GM21390 (cell line): ENCODE measurements at regions not wholly inside any gene's neighbourhood (a gene's known extent, or its start where the extent isn't known, plus 50 kb on each side); places are given as distances from the start of the nearest gene placed in this dataset.
"Not testable (repeated sequence)": the region's sequence is repeated elsewhere in the genome, so short reads cannot be mapped to it uniquely, and the experiment has no call there.

ENCODE experiments used
- ATAC-seq: cut with Tn5 transposase; IDR thresholded peaks from one replicate; pipeline ENCODE4 v1.9.1; 2021; ENCODE audit not compliant: unreplicated experiment

DNA sequence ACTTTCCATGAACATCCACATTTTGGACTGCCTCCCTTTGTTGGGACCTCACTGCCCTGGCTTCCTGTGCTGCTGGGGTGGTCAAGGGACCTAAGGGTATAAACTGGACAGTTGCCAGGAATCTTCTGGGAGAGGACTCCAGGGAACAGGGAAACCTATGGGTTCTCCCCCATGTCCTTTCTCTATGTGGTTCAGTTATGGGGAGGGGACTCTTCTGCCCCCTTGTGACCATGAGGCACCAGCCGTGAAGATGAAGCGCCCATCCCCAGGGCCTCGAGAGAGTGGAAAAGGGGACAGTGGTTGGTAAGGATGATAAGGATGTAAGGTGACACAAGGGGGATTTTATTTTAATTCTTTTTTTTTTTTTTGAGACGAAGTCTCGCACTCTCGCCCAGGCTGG lies 177.0 kb upstream of the TMEM132C start:
- ATAC-seq, result no peak

DNA sequence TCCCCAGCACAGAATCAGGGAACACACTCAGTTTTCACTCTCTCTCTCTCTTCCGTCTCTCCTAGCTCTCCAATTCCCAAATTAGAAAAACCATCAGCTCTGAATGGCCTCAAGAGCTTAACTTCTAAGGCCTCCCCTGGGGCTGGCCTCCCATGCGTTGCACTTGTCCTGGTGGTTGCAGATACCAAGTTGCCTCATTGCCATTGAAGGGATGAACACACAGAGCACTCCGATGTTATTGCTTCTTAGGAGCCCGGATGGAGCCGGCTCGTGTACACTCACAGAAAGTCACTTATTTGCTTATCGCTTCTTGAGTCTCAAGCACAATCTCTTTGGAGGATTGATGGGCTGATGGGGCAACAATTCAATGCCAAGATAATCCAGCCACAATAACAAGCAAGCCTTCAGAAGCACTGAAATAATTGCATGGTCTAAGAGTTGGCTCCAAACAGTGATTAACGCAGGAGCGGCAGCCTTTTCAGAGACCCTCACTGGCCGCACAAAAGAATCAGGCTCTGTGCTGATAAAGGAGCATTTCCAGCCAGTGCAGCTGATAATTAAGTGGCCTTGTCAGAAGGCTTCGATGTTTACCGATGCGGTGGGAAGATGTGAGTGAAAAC lies 175.8 kb upstream of the TMEM132C start:
- no peak for ATAC-seq

DNA sequence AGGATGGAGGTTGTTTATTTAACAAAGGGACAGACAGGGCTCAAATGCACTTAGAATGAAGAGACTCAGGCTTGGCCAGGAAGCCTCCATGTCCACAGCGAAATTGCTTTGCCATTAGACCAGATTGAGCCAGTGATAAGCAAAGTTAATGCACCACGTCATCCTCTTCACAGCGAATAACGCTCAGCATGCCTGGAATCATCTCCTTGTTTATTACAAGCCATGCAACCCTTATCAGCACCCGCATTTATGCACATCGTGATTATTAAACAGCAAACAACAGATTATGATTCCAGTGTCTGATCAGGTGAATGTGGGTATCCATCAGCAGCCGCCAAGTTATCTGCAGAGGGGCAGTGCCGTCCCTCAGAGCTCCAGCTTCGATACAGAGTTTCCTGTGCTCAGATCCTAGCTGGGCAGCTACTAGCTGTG lies 175.0 kb upstream of the TMEM132C start:
- no peak for ATAC-seq

DNA sequence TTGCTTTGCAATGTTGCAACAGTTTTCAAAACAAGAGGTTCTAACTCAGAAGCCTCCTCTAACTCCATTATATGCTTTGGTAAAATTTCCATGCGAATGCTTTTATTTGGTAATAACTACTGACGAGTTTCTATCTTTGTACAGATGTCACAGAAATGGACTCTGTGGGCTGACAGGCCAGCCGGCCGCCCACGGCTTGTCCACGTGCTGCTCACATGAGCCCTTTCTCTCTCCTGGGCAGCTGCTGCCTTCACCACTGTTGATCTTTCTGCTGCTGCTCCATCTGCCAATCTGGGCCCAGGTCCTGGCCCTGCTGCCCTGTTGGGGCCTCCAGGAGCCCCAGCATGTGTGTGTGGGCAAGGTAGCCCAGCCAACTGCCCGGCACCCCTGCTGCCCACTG lies 168.2 kb upstream of the TMEM132C start:
- ATAC-seq, result no peak

DNA sequence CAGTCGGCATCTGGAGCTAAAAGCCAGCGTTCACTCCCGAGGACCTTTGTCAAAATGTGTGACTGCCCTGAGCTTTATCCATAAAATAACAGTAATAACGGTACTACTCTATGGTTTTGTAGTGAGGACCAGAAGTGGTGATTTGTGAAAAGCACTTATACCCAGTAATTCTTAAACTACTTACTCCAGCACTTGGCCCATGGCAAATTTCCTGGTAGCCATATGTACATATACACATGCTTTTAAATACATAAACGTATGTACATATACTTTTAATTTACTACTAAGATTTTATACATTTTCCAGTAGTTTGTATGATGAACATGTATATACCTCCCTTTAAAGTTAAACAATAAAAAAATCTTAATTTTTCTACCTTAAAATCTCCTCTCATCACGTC lies 163.8 kb upstream of the TMEM132C start:
- ATAC-seq, result no peak

DNA sequence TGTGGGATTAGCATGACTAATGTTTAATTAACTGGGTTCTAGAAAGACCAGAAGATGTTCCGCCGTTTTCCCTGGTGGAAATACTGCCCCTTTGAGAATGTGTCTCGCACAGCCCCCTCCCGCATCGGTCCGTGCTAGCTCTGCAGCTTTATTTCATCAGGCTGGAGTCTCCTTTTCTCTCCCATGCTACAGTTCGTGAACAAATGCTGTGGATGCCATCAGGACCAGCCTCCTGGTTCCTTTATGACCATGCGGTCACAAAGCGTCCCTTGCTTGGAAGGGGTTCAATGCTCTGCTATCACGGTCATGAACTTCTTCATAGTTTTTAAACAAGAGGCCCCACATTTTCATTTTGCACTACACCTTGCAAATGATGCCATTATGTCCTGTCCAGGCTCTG lies 157.7 kb upstream of the TMEM132C start:
- ATAC-seq, result no peak

DNA sequence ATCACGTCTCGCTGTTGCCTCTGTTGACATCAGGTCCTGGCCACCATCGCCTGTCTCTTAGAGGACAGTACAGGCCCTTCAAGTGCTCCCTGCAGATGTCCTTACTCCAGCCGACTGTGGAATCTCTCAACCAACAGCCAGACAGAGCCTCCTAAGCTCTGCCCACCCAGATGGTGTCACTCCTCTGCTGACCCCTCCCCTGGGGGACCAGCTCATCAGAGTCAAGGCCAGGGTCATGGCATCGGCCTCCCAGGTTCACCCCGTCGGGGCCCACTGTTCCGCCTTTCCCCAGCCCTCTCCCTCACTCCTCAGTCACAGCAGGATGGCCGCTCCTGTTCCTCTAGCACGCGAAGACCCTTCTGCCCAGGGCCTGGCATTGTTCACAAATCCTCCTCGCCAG lies 157.3 kb upstream of the TMEM132C start:
- no peak for ATAC-seq

DNA sequence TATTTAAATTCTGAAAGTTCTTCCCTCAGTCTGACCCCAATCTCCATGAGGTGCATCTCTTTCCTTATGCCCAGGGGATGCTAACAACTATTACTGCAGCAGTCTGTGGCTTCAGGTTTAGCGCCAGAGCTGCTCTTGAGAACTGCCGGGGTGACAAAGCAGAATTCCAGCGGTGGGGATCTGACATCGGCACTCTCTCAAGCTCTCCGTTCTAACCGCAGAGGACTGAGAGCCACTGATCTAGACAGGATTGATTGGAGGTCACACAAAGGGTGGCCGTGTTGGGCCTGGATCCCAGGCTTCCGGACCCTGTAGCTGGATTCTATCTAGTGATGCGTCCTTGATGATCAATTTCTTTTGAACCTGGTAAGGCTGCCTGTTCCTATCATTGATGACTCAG lies 155.6 kb upstream of the TMEM132C start:
- ATAC-seq, result no peak

DNA sequence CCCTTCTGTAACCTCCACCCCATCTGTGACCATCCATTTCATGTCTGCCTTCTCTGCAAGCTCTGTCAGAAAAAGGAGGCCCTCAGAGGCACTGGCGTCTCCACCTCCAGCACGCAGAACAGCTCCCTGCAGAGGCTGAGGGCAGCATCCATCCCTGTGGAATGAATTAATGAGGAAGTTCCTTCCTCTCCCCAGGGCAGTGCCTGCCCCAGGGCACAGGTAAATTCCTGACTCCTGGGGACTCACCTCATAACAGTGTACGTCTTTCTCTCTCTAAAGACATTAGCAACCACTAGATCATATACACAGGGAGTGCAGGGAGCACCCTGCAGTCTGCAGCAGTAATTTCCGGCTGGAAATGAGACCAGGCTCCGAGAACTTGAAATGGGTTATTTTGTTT lies 155.0 kb upstream of the TMEM132C start:
- no peak for ATAC-seq

DNA sequence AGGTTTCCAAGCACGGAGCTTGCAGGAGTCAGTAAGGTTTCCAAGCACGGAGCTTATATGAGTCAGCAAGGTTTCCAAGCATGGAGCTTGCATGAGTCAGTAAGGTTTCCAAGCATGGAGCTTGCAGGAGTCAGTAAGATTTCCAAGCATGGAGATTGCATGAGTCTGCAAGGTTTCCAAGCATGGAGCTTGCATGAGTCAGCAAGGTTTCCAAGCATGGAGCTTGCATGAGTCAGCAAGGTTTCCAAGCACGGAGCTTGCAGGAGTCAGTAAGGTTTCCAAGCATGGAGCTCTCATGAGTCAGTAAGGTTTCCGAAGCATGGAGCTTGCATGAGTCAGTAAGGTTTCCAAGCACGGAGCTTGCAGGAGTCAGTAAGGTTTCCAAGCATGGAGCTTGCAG lies 153.7 kb upstream of the TMEM132C start:
- not testable (repeated sequence) for ATAC-seq

DNA sequence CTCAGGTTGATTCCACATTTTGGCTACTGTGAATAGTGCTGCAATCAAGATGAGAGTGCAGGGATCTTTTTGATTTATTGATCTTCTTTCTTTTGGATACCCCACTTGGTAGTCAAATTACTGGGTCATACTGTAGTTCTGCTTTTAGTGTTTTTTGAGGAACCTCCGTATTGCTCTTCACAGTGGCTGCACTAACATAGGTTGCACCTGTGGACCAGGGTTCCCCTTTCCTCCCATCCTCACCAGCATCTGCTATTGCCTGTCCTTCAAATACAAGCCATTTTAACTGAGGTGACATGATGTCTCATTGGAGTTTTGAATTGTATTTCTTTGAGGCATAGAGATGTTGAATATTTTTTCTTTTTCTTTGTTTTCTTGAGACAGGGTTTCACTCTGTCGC lies 152.5 kb upstream of the TMEM132C start:
- ATAC-seq, result no peak

DNA sequence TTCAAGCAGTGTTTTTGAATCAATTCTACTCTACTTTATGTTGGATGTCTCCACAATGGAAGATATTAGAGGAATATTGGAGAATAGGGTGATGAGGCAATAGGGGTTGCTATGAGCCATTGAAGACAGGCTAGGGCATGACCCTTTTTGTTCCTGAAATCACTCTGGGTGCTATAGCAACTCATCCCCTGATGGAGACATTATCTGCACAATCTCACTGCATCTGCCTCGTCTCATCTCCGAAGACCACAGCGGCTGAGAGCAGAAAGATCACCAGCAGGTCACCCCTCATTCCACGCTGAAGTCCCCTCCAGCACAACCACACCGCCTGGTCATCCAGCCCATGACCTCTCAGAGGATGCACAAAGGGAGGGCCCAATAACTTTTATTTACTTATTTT lies 150.4 kb upstream of the TMEM132C start:
- no peak for ATAC-seq

DNA sequence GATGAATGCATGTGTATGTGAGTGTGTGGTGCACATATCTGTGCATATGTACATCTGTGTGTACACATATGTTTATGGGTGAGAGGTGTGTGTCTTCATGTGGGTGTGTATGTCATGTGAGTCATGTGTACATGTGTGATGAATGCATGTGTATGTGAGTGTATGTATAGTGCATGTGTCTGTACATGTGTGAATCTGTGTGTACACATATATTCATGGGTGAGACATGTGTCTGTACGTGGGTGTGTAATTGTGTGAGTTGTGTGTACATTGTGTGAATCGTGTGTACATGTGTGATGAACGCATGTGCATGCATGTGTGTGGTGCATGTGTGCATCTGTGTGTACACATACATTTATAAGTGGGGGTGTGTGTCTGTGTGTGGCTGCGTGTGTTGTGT lies 146.9 kb upstream of the TMEM132C start:
- ATAC-seq, result no peak

DNA sequence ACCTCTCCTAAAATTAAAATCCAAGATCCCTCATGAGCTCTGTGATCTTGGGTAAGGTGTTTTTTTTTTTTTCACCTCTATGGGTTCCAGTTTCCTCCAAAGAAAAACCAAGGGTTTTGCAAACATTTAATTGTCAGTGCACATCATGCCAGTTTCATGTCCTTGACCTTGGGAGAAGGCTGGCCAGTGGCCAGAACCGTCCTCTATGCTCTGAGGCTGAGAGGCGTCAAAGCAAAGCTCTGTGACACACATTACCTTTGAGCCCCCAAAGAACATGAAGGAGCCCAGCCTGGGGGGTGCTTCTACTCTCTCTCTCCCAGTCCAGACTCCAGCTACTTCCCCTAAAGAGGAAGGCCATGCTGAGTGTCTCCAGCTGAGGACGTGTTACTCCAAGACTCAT lies 145.5 kb upstream of the TMEM132C start:
- ATAC-seq, result no peak

DNA sequence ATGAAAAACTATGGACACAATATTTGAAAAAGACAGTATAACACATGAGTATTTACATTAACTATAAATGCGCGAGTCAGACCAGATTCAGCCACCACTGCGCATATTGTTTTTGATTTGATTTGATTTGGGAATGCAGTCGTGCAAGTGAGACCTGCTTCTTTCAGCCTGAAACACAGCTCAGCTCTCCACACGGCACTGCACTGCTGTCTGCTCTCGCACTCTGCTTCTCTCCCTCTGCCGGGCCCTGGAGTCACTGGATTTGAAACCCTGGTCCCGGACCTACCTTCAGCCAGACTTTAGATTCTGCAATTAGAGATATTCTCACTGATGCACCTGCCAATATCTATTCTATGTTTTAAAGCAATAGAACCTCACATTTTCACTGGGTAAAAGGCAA lies 143.9 kb upstream of the TMEM132C start:
- no peak for ATAC-seq

DNA sequence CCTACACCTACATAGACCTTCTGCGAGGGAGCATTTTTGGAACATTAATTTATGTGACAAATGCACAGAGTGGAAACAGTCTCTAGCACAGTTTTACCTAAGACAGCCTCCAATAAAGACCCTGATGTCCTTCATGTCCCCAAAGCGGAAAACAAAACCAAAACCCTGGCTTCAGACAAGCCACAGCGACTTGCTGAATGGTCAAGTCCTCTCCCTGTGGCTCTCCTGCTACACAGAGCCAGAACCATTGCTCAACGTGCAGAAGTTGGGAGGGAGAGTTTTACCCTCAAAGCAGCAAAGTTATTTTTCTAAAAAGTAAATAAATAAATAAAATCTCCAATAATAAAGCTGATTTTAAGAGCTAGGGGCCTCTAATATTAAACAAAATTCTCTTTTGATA lies 135.0 kb upstream of the TMEM132C start:
- no peak for ATAC-seq

DNA sequence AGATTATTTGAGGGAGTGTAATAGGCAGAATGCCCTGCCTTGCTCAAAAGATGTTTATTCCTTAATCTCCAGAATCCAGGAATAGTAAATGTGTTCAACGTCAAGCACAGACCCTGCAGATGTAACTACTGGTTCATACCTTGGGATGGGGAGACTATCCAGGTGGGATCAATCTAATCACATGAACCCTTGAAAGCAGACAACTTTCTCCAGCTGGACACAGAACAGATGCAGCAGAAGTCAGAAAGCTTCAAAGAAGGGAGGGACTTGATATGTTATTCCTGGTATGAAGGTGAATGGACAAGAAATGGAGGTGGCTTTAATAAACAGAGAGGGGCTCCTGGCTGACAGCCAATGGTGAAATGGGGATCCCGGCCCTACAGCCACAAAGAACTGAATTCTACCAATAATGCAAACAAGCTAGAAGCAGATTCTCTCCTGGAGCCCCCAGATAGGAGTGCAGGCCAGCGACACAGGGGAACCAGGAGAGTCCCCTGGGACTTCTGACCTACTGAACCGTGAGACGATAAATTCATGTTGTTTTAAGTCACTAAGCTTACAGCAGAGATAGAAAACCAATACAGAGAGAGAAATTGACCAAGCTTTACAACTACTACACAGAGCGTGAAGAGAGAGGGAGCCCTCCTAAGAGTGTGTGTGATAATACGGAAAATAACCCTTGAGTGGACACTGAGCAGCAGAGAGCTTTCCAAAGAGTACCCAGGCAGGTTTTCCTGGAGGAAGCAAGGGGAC lies 133.5 kb upstream of the TMEM132C start:
- no peak for ATAC-seq

DNA sequence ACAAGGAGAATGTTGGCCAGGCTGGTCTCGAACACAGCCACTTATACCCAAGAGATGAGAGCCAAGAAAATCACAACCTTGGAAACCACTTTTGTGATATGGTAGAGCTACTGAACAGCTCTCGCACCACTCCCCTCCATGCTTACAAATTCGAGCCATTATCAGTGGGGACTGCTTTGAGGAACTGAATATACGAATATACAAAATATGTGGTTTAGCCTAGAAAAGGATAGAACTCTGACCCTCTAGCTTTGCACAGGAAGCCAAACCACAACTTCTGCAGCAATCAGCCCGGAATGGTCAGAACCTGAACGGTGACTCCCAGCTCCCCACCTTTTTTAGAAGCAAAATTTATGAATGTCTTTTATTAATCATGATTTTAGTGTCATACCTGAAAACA lies 129.8 kb upstream of the TMEM132C start:
- peak; percentile 67 for ATAC-seq

DNA sequence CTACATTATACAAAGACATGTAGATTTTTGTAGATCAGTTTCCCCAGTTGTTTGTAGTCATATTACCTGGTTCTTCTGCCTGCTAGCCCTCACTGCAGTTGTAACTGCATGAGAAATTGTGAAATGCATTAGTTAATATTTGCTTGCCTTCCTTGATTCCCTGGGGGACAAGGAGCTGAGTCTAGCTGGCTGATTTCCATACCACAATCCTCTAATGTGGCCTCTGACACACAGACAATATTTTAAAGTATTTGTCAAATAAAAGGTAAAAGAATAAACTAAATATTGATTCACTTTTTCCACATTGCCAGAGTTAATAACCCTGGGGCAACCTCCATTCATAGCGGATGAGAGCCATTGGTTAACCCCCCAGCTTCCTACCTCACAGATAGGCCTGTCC lies 128.8 kb upstream of the TMEM132C start:
- ATAC-seq, result no peak

DNA sequence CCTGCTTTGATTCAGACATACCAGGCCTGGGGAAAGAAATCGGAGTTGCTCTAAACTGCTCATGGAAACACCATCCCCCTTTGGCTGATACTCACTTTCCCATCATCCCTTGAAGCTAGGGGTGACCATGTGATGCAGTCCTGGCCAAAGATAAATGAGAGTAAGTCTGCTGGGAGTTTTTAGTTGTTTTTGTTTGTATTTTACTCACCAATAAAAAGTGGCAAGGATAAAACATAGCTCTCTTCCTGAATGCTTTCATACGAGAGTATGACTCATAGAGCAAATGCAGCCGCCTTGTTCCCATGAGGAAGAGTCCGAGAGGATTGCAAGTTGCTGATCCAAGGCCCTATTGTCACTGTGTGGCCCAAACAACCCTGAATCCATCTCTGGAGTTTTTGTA lies 126.4 kb upstream of the TMEM132C start:
- no peak for ATAC-seq

DNA sequence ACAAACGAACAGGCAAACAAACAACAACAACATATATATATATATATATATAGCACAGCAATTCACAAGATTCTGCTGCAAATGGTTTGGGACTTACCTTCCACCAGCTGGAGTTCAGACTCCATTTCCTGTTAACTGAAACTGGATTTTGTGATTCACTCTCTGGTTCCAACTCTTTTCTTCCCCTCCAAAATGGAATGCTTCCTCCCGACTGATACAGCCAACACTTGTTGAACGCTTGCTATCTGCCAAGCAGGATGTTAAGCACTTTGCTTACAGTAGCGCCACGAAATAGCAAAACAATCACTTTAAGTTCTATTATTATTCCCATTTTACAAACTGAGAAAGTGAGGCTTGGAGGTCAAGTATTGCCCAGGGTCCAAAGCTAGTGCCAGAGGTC lies 116.0 kb upstream of the TMEM132C start:
- no peak for ATAC-seq

DNA sequence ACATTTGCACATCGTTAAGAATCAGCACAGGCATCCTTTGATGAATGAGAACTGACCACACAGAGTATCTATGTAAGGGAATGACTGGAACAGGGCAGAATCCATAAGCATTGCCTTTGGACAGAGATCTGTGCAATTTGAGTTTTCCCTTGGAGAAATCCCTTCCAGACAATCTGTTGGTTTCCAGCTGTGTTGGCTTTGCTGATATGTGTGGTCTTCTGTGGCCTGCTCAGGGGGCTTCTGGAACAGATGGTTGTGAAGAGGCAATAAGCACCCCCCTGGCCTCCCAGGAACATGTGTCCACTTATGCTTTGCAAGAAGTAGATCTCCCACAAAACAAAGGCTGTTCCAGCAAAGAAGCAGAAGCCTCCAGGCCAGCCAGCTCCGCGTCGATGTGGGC lies 111.4 kb upstream of the TMEM132C start:
- no peak for ATAC-seq

DNA sequence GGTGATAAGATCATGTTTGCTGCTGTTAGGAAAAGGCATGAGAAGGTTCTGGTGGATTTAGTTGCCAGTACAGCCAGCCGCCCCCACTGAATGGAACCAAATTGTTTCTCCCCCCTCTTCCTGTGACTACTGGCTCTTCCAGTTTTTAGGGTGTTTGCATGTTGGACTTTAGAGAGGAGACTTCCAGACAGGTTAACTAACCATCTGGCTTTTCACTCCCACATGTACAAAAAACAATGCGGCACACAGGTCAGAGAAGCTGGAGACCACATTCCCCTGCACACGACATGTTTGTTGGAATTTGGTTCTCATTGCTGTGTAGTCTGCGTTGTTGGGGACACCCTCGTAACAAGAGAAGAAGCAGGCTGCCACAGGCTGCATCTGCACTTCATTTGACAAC lies 103.9 kb upstream of the TMEM132C start:
- no peak for ATAC-seq
